Endothelial cell of umbilical vein (primary cell): ENCODE measurements at regions not wholly inside any gene's neighbourhood (a gene's known extent, or its start where the extent isn't known, plus 50 kb on each side); places are given as distances from the start of the nearest gene placed in this dataset.

Experiments
- BruUV-seq: library from RNA; stranded (reverse); fragments of 400-500 nt; replicated peaks from 2 replicates; lab custom pipeline; 2021; lab: Mats Ljungman, UMichigan
- CTCF ChIA-PET: fragments of 300-600, 350-600 bp; sonication (Branson Sonifier 250); formaldehyde crosslinking; loops from one replicate; lab custom pipeline; 2021; ENCODE audit warnings: antibody characterized with exemption, inconsistent platforms; lab: Charles Lee
- POLR2A ChIA-PET: fragments of 300-600, 350-600 bp; sonication (Branson Sonifier 250); formaldehyde crosslinking; loops from one replicate; lab custom pipeline; 2021; ENCODE audit warnings: antibody characterized with exemption, inconsistent platforms; lab: Charles Lee
- DNase-seq: peaks from one replicate; pipeline ENCODE4 v3.0.0-alpha.2; 2011; ENCODE audit warnings: low read depth, low spot score
- FAIRE-seq: peaks from 2 replicates; lab custom pipeline; 2011; peaks lifted over from hg19 to GRCh38; lab: Jason Lieb, UNC
- H2AFZ ChIP-seq: 2 replicates; pipeline ENCODE4 v1.6.0; 2012; ENCODE audit warnings: low read depth, low read length, control low read depth, inconsistent platforms
- H3K27ac ChIP-seq: 2 replicates; pipeline ENCODE4 v1.5.1; 2011; ENCODE audit warnings: low read depth, mild to moderate bottlenecking, control low read depth, low read length, moderate library complexity; ENCODE audit not compliant: insufficient read depth
- H3K27me3 ChIP-seq, 2 experiments: 2 replicates each; pipeline versions ENCODE4 v1.6.0 to v1.6.1; 2011; ENCODE audit warnings: low read length in 2 of 2, mixed read lengths in 1 of 2; ENCODE audit not compliant: control insufficient read depth in 2 of 2, insufficient read depth in 2 of 2
- H3K36me3 ChIP-seq, 2 experiments: 2 replicates in 1 of 2; 3 replicates in 1 of 2; pipeline ENCODE4 v1.5.1; 2011; ENCODE audit warnings: low read length in 2 of 2, mild to moderate bottlenecking in 1 of 2, moderate library complexity in 1 of 2; ENCODE audit not compliant: control insufficient read depth in 2 of 2, insufficient read depth in 2 of 2; ENCODE audit errors: extremely low read depth in 1 of 2
- H3K4me1 ChIP-seq: 3 replicates; pipeline ENCODE4 v1.5.1; 2011; ENCODE audit warnings: mild to moderate bottlenecking, low read length; ENCODE audit not compliant: control insufficient read depth, insufficient read depth; ENCODE audit errors: extremely low read depth
- H3K4me2 ChIP-seq: 2 replicates; pipeline ENCODE4 v1.6.1; 2011; ENCODE audit warnings: low read length, control low read depth, mixed read lengths; ENCODE audit not compliant: insufficient read depth
- H3K4me3 ChIP-seq, 3 experiments: fragments of 200-600 bp in 1 of 3; sonication (generic), shearing (Covaris generic) in 1 of 3; replicated peaks in 1 of 3; 2 replicates each; pipeline ENCODE4 v1.5.1; 2011 to 2016; ENCODE audit warnings: control low read depth in 3 of 3, low read length in 3 of 3, mild to moderate bottlenecking in 2 of 3, inconsistent platforms in 1 of 3, low read depth in 1 of 3, moderate library complexity in 1 of 3; ENCODE audit not compliant: insufficient read depth in 1 of 3
- H3K79me2 ChIP-seq: 2 replicates; pipeline ENCODE4 v1.6.0; 2012; ENCODE audit warnings: low read length, inconsistent platforms; ENCODE audit not compliant: control insufficient read depth, insufficient read depth
- H3K9ac ChIP-seq: replicated peaks from 2 replicates; pipeline ENCODE3; 2011; ENCODE audit warnings: low read length, control low read depth; ENCODE audit not compliant: insufficient read depth; ENCODE audit errors: extremely low read depth
- H3K9me1 ChIP-seq: replicated peaks from 3 replicates; pipeline ENCODE4 v1.6.0; 2011; ENCODE audit warnings: mild to moderate bottlenecking, low read length; ENCODE audit not compliant: control insufficient read depth, insufficient read depth; ENCODE audit errors: extremely low read depth
- H3K9me3 ChIP-seq: replicated peaks from 2 replicates; pipeline ENCODE4 v1.5.1; 2012; ENCODE audit warnings: low read length, inconsistent platforms; ENCODE audit not compliant: control insufficient read depth, insufficient read depth
- H4K20me1 ChIP-seq: replicated peaks from 2 replicates; pipeline ENCODE3; 2011; ENCODE audit warnings: mild to moderate bottlenecking, low read length; ENCODE audit not compliant: control insufficient read depth, insufficient read depth; ENCODE audit errors: extremely low read depth
- EZH2 ChIP-seq: IDR thresholded peaks from 2 replicates; pipeline ENCODE4 v1.6.1; 2012; ENCODE audit warnings: borderline replicate concordance, low read depth, mild to moderate bottlenecking, moderate library complexity, low read length, inconsistent platforms; ENCODE audit not compliant: severe bottlenecking
- FOS ChIP-seq: IDR thresholded peaks from 2 replicates; pipeline ENCODE4 v1.6.1; 2011; ENCODE audit warnings: mild to moderate bottlenecking, low read length, moderate library complexity, borderline replicate concordance; ENCODE audit not compliant: insufficient read depth
- GATA2 ChIP-seq: IDR thresholded peaks from 2 replicates; pipeline ENCODE4 v1.7.0; 2011; ENCODE audit warnings: low read depth, mild to moderate bottlenecking, moderate library complexity, mixed read lengths, low read length; ENCODE audit not compliant: insufficient read length, insufficient read depth
- JUN ChIP-seq: IDR thresholded peaks from 2 replicates; pipeline ENCODE4 v1.6.1; 2011; ENCODE audit warnings: borderline replicate concordance, low read depth; ENCODE audit not compliant: insufficient read length, insufficient read depth
- MYC ChIP-seq: IDR thresholded peaks from one replicate; pipeline ENCODE4 v1.6.1; 2011; ENCODE audit warnings: mild to moderate bottlenecking, low read depth, low read length
- POLR2A ChIP-seq: IDR thresholded peaks from 2 replicates; pipeline ENCODE4 v1.6.1; 2012; ENCODE audit warnings: low read depth, mild to moderate bottlenecking, control low read depth, low read length
- POLR2AphosphoS5 ChIP-seq: IDR thresholded peaks from 2 replicates; pipeline ENCODE4 v1.6.1; 2012; ENCODE audit warnings: low read depth, mild to moderate bottlenecking, control low read depth, low read length, moderate library complexity; ENCODE audit not compliant: insufficient read depth
- dilution Hi-C: fragments of 300-500 bp; cut with MboI; formaldehyde crosslinking; loops from one replicate; pipeline ENCODE4 v1.15.0; 2019; ENCODE audit warnings: low sequenced_read_pairs; ENCODE audit not compliant: extremely low pct_ligation_motif_present
- intact Hi-C: fragments of 100-400 bp; cut with micrococcal nuclease; formaldehyde crosslinking; loops from one replicate; pipeline ENCODE4 v1.10.0; 2022
- TF ChIP-seq, protein P1 (sequence below): IDR thresholded peaks from 2 replicates; pipeline ENCODE4 v1.6.1; 2011; ENCODE audit not compliant: insufficient read depth, insufficient read length

DNA sequence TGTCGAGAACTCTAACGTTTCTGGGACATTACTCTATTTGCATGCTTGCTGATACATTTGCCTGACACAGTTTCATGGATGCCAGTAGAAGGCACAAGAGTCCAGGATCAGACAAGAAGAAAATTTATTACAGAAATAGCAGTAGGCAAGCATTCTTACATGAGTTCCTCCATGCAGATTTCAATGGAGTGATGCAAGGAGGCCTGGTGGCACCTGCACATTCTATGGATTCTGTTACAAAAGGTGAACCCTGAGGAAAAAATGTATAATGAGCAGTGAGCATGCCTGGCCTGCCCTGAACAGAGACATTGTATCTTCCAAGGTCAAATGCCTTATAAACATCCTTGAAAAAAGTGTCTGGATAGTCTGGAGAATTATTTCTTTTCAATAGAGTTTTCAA lies 142.9 kb downstream of the DSEL start:
- no TSS peak for BruUV-seq
- ChIA-PET CTCF (no interaction called here), POLR2A (no interaction called here)
- Histone ChIP-seq H4K20me1 (no peaks in the 10 kb centered on the region), H3K27ac (no peak overlapping the region), H3K9me1 (no peaks in the 10 kb centered on the region), H3K9me3 (no peaks in the 10 kb centered on the region), H3K4me2 (no peak overlapping the region), H3K4me3 (no peak overlapping the region), H2AFZ (no peak overlapping the region), H3K27me3 (no peaks in the 10 kb centered on the region), H3K79me2 (no peaks in the 10 kb centered on the region), H3K36me3 (no peaks in the 10 kb centered on the region), H3K4me1 (no peaks in the 10 kb centered on the region), H3K9ac (no peak overlapping the region)
- no peak for FAIRE-seq
- no peak for DNase-seq
- intact Hi-C loops = no loop called here
- TF ChIP-seq JUN = no peak
- no peak for TF ChIP-seq POLR2AphosphoS5
- TF ChIP-seq FOS = no peak
- TF ChIP-seq EZH2 = no peak
- no peak for TF ChIP-seq GATA2
- dilution Hi-C loops = no loop called here

DNA sequence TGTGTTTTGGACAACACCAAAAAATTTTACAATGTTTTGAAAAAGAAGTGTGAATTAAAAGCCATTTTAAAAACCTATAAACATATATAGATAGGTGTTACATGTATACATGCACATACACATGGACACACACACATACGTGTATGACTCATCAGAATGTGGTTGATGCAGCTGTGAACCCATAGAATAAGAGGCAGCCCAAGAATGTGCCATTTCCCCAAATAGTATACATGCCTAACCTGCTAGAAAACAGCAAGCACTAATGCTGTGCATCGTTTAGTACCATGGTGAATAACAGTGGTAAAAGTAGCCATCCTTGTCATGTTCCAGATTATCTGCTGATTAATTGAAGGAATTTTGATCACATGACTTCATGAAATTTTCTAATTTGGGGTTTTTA lies 149.0 kb downstream of the DSEL start:
- no peak overlapping the region for H3K4me2 ChIP-seq
- no peaks in the 10 kb centered on the region for H3K9me1 ChIP-seq
- FAIRE-seq = no peak
- H3K4me1 ChIP-seq = no peaks in the 10 kb centered on the region
- no peak overlapping the region for H3K27ac ChIP-seq
- H3K4me3 ChIP-seq = no peak overlapping the region
- no peak for TF ChIP-seq EZH2
- TF ChIP-seq, protein P1, sequence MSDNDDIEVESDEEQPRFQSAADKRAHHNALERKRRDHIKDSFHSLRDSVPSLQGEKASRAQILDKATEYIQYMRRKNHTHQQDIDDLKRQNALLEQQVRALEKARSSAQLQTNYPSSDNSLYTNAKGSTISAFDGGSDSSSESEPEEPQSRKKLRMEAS = no peak
- TF ChIP-seq JUN = no peak
- no peak for TF ChIP-seq GATA2
- no peak for TF ChIP-seq POLR2A
- TF ChIP-seq FOS = no peak
- no peak for TF ChIP-seq POLR2AphosphoS5
- TF ChIP-seq MYC = no peak
- H3K9ac ChIP-seq = no peak overlapping the region
- CTCF ChIA-PET = no interaction called here
- H3K27me3 ChIP-seq = no peaks in the 10 kb centered on the region
- dilution Hi-C loops = no loop called here
- no peaks in the 10 kb centered on the region for H3K79me2 ChIP-seq
- no peak for DNase-seq
- intact Hi-C loops = no loop called here
- H3K9me3 ChIP-seq = no peaks in the 10 kb centered on the region
- H2AFZ ChIP-seq = no peak overlapping the region
- no TSS peak for BruUV-seq
- POLR2A ChIA-PET = no interaction called here
- no peaks in the 10 kb centered on the region for H4K20me1 ChIP-seq
- H3K36me3 ChIP-seq = no peaks in the 10 kb centered on the region
